PC-3 (cell line): ENCODE measurements at regions not wholly inside any gene's neighbourhood (a gene's known extent, or its start where the extent isn't known, plus 50 kb on each side); places are given as distances from the start of the nearest gene placed in this dataset.

ENCODE experiments used
- CTCF ChIP-seq: fragments of 300-600 bp; sonication (generic); conservative IDR thresholded peaks from 2 replicates; pipeline ENCODE4 v1.5.1; 2017; ENCODE audit warnings: antibody characterized with exemption, low read depth, mild to moderate bottlenecking, low read length
- EZH2phosphoT487 ChIP-seq: fragments of 300-600 bp; sonication (generic); IDR thresholded peaks from 2 replicates; pipeline ENCODE4 v1.6.1; 2018; ENCODE audit warnings: mild to moderate bottlenecking, antibody characterized with exemption, low read length, borderline replicate concordance

GRCh38 chrX:143270317-143270716 is 244.6 kb downstream of the SPANXN4 start:
- no peak for TF ChIP-seq CTCF
- no peak for TF ChIP-seq EZH2phosphoT487
